Left lung (tissue), 4 donors: ENCODE measurements at regions not wholly inside any gene's neighbourhood (a gene's known extent, or its start where the extent isn't known, plus 50 kb on each side); places are given as distances from the start of the nearest gene placed in this dataset.

Source experiments
- ATAC-seq: fragments of 200-7000 bp; cut with Tn5 transposase; one replicate; pipeline ENCODE4 v1.9.1; 2020; ENCODE audit warnings: moderate library complexity
- DNase-seq, 4 donors: peaks; one replicate each; pipeline ENCODE4 v3.0.0-alpha.2; 2013 to 2020
- H3K27ac ChIP-seq, 2 donors: fragments of 200-600 bp; sonication (generic) in 1 of 2; one replicate each; pipeline versions ENCODE4 v1.5.0 to v1.8.0; 2020 to 2021
- H3K27me3 ChIP-seq, 2 donors: fragments of 200-600 bp; sonication (generic) in 1 of 2; one replicate each; pipeline versions ENCODE4 v1.5.0 to v1.8.0; 2020 to 2021
- H3K36me3 ChIP-seq, 2 donors: fragments of 200-600 bp; sonication (generic) in 1 of 2; one replicate each; pipeline versions ENCODE4 v1.5.0 to v1.8.0; 2020 to 2021
- H3K4me1 ChIP-seq, 2 donors: fragments of 200-600 bp; one replicate each; pipeline ENCODE4 v1.8.0; 2021
- H3K4me3 ChIP-seq, 2 donors: fragments of 200-600 bp; sonication (generic) in 1 of 2; one replicate each; pipeline versions ENCODE4 v1.5.0 to v1.8.0; 2020 to 2021; ENCODE audit warnings: mild to moderate bottlenecking in 1 of 2
- H3K9me3 ChIP-seq, 2 donors: fragments of 200-600 bp; sonication (generic) in 1 of 2; one replicate each; pipeline versions ENCODE4 v1.5.0 to v1.8.0; 2020 to 2021
- intact Hi-C, 2 donors: fragments of 100-400 bp; cut with DNase I; formaldehyde crosslinking; loops; one replicate each; pipeline versions ENCODE4 v1.11.2 to v1.14.2; 2022
- TF ChIP-seq, protein P1 (sequence below), 2 donors: fragments of 200-600 bp; sonication (generic) in 1 of 2; IDR thresholded peaks; one replicate each; pipeline versions ENCODE4 v1.5.0 to v1.8.0; 2021; ENCODE audit warnings: antibody characterized with exemption in 2 of 2
- donor health status: DM: no; HTN: yes; CAD: no.
- donor health status: DM: no; HTN: no; CAD: no.

GRCh38 chr6:4294636-4295035 lies 159.3 kb upstream of the ECI2 start:
- Histone ChIP-seq H3K36me3 (no peaks in the 10 kb centered on the region), H3K4me3 (no peak overlapping the region), H3K4me1 (no peaks in the 10 kb centered on the region), H3K27me3 (no peaks in the 10 kb centered on the region), H3K9me3 (no peaks in the 10 kb centered on the region), H3K27ac (no peak overlapping the region)
- ATAC-seq (no peak), DNase-seq (no peak)
- TF ChIP-seq, protein P1, sequence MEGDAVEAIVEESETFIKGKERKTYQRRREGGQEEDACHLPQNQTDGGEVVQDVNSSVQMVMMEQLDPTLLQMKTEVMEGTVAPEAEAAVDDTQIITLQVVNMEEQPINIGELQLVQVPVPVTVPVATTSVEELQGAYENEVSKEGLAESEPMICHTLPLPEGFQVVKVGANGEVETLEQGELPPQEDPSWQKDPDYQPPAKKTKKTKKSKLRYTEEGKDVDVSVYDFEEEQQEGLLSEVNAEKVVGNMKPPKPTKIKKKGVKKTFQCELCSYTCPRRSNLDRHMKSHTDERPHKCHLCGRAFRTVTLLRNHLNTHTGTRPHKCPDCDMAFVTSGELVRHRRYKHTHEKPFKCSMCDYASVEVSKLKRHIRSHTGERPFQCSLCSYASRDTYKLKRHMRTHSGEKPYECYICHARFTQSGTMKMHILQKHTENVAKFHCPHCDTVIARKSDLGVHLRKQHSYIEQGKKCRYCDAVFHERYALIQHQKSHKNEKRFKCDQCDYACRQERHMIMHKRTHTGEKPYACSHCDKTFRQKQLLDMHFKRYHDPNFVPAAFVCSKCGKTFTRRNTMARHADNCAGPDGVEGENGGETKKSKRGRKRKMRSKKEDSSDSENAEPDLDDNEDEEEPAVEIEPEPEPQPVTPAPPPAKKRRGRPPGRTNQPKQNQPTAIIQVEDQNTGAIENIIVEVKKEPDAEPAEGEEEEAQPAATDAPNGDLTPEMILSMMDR (IDR thresholded peaks at IDR 0.05): no peak
- intact Hi-C loops: no loop called here

DNA sequence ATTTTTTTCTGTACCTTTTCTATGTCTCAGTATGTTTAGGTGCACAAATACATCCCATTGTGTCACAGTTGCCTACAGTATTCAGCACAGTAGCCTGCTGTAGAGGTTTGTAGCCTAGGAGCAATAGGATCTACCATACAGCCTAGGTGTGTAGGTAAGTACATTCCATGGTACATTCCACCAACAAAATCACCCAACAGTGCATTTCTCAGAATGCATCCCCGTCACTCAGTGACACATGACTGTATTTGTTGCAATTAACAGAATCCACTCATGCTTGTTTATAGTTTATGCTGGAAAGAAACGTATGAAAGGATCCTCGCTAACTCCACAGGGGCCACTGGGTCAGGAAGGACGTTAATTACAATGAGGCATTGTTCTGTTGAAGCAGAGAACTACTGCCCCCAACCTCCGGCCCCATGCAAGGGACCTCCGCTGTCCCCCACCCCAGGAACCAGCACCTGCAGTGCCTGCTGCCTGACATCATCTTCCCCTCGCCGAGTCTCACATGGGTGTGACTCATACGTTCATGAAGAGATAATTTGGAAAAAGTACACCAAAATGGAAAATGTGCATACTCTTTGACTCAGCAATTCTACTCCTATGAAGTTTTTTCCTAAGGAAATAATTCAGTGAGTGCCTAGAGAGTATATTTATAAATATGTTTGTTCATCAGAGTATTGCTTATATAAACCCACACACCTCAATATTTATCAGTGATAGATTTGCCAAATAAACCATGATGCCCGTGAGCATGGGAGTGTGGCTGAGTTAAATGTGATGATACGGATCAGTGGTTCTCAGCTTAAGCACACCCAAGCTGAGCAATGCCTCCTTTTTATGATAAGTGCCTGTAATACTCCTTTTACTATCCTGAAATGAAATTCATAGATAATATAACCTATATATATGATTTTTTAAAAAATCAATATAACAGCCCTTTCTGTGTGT lies 156.4 kb upstream of the ECI2 start:
- Histone ChIP-seq H3K27me3 (no peaks in the 10 kb centered on the region), H3K4me3 (no peak overlapping the region), H3K36me3 (no peaks in the 10 kb centered on the region), H3K9me3 (no peaks in the 10 kb centered on the region), H3K4me1 (no peaks in the 10 kb centered on the region), H3K27ac (no peak overlapping the region)
- peak; percentile 33 for ATAC-seq
- intact Hi-C loops: no loop called here
- DNase-seq: peak in 1 of 4 donors; percentile 21
- TF ChIP-seq, protein P1 (IDR thresholded peaks at IDR 0.05): no peak

- Histone ChIP-seq H3K36me3 (no peaks in the 10 kb centered on the region), H3K27ac (no peak overlapping the region), H3K9me3 (no peaks in the 10 kb centered on the region), H3K4me3 (no peak overlapping the region), H3K27me3 (no peaks in the 10 kb centered on the region), H3K4me1 (no peaks in the 10 kb centered on the region)
- intact Hi-C loops: no loop called here
- no peak for ATAC-seq
- TF ChIP-seq, protein P1 (IDR thresholded peaks at IDR 0.05): no peak
- no peak for DNase-seq
These were observed 154.5 kb upstream of the ECI2 start for GRCh38 chr6:4289770-4290320.

- Histone ChIP-seq H3K9me3 (no peaks in the 10 kb centered on the region), H3K4me1 (no peaks in the 10 kb centered on the region), H3K27ac (no peak overlapping the region), H3K36me3 (no peaks in the 10 kb centered on the region), H3K27me3 (peaks cover 0 to 5% of the 10 kb centered on the region in 2 donors), H3K4me3 (no peak overlapping the region)
- DNase-seq (no peak), ATAC-seq (no peak)
- TF ChIP-seq, protein P1 (IDR thresholded peaks at IDR 0.05): no peak
- intact Hi-C loops: no loop called here
These were observed 152.5 kb upstream of the ECI2 start for GRCh38 chr6:4287811-4288244.

GRCh38 chr6:4287372-4287771 lies 152.0 kb upstream of the ECI2 start:
- Histone ChIP-seq H3K9me3 (no peaks in the 10 kb centered on the region), H3K27ac (no peak overlapping the region), H3K27me3 (peaks cover 0 to 5% of the 10 kb centered on the region in 2 donors), H3K36me3 (no peaks in the 10 kb centered on the region), H3K4me3 (no peak overlapping the region), H3K4me1 (no peaks in the 10 kb centered on the region)
- no peak for DNase-seq
- intact Hi-C loops: no loop called here
- TF ChIP-seq, protein P1 (IDR thresholded peaks at IDR 0.05): no peak
- ATAC-seq: no peak
